ENCODE measurements at regions not wholly inside any gene's neighbourhood (a gene's known extent, or its start where the extent isn't known, plus 50 kb on each side); places are given as distances from the start of the nearest gene placed in this dataset.

DNA sequence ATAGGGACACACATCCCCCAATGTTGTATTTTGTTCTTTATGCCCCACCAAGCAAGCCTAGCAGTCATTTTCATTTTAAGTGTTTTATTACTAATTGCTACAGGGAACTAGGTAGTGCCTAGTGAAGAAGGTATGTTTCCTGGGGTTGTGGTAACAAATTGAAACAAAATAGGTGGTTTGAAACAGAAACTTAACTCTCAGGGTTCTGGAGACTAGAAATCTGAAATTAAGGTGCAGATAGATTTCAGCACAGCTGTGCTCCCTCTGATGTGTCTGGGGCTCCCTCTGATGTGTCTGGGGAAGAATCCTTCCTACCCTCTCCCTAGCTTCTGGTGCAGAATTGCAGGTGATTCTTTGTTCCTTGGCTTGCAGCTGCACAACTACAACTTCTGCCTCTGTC, 390.1 kb downstream of the ZFHX3 start:
- TF ChIP-seq HOXC10 (CRISPR knock-in tag; IDR thresholded peaks at IDR 0.05) (no peak), ZNF701 (tag by site-specific recombination; IDR thresholded peaks at IDR 0.05) (no peak), ZNF785 (tag by site-specific recombination; IDR thresholded peaks at IDR 0.05) (no peak), ZNF311 (tag by site-specific recombination; IDR thresholded peaks at IDR 0.05; ENCODE audit: borderline replicate concordance) (no peak), ZNF112 (tag by site-specific recombination; IDR thresholded peaks at IDR 0.05) (no peak)
- TF ChIP-seq, protein P1, sequence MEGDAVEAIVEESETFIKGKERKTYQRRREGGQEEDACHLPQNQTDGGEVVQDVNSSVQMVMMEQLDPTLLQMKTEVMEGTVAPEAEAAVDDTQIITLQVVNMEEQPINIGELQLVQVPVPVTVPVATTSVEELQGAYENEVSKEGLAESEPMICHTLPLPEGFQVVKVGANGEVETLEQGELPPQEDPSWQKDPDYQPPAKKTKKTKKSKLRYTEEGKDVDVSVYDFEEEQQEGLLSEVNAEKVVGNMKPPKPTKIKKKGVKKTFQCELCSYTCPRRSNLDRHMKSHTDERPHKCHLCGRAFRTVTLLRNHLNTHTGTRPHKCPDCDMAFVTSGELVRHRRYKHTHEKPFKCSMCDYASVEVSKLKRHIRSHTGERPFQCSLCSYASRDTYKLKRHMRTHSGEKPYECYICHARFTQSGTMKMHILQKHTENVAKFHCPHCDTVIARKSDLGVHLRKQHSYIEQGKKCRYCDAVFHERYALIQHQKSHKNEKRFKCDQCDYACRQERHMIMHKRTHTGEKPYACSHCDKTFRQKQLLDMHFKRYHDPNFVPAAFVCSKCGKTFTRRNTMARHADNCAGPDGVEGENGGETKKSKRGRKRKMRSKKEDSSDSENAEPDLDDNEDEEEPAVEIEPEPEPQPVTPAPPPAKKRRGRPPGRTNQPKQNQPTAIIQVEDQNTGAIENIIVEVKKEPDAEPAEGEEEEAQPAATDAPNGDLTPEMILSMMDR (tag by site-specific recombination; IDR thresholded peaks at IDR 0.05), result no peak
- TF ChIP-seq, protein P2, sequence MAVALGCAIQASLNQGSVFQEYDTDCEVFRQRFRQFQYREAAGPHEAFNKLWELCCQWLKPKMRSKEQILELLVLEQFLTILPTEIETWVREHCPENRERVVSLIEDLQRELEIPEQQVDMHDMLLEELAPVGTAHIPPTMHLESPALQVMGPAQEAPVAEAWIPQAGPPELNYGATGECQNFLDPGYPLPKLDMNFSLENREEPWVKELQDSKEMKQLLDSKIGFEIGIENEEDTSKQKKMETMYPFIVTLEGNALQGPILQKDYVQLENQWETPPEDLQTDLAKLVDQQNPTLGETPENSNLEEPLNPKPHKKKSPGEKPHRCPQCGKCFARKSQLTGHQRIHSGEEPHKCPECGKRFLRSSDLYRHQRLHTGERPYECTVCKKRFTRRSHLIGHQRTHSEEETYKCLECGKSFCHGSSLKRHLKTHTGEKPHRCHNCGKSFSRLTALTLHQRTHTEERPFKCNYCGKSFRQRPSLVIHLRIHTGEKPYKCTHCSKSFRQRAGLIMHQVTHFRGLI (tag by site-specific recombination; IDR thresholded peaks at IDR 0.05), result no peak
